KG1 (cell line): ENCODE measurements at regions not wholly inside any gene's neighbourhood (a gene's known extent, or its start where the extent isn't known, plus 50 kb on each side); places are given as distances from the start of the nearest gene placed in this dataset.
"Not testable (repeated sequence)": the region's sequence is repeated elsewhere in the genome, so short reads cannot be mapped to it uniquely, and the experiment has no call there.

Experiments
- DNase-seq: peaks from one replicate; lab custom pipeline; 2025; lab: John Stamatoyannopoulos, UW

DNA sequence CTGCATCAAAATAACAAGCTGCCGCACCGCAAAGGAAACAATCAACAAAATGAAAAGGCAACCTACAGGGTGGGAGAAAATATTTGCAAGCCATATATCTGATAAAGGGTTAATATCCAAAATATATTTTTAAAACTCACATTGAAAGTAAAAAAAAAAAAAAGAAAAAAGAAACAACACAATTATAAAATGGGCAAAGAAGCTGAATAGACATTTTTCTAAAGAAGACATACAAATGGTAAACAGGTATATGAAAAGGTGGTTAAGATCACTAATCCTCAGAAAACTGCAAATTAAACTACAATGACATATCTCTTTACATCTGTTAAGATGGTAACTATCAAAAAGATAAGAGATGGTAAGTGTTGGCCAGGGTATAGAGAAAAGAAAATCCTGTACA, 105.4 kb upstream of the LY86 start:
- no peak for DNase-seq

DNA sequence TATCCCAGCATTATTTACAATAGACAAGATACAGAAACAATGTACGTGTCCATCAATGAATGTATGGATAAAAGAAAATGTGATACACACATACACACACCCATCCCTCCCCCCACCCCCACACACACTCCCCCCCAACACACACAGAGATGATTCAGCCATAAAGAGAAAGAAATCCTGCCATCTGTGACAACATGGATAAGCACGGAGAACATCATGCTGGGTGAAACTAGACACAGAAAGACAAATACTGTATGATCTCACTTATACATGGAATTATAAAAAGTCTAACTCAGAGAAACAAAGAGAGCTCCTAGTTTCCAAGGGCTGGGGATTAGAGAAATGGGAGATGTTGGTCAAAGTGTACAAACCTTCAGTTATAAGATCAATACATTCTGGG, 104.8 kb upstream of the LY86 start:
- no peak for DNase-seq

DNA sequence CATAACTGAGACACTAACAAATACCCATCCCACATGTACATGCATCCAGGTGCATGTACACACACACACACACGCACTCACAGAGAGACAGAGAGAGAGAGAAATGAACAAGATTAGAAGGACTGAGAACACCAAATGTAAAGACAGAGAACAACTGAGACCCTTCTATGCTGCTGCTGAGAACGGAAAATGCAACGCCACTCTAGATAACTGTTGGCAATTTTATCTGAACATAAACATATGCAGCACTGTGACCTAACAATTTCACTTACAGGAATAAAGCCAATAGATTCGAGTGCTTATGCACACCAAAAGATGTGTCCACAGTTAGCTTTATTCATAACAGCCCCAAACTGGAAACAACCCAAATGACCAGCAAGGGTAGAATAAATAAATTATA, 103.8 kb upstream of the LY86 start:
- DNase-seq = no peak

DNA sequence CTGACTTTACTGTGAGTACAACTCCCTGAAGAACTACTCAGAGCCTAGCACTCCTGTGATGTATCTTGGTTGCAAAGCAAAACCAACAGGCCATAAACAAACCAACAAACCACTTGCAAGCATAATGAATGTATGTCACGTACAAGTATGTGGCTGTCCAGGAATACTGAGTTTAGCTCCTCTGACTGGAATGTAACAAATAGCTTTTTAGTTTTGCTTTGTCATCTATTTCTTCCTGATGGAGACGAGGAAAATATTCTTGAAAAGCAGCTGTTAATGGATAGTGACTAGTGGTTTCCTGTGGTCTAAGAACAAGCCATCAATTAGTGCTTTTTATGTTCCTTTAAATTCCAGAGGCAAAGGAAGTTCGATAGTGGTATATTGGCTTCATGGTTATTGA, 101.9 kb upstream of the LY86 start:
- no peak for DNase-seq

DNA sequence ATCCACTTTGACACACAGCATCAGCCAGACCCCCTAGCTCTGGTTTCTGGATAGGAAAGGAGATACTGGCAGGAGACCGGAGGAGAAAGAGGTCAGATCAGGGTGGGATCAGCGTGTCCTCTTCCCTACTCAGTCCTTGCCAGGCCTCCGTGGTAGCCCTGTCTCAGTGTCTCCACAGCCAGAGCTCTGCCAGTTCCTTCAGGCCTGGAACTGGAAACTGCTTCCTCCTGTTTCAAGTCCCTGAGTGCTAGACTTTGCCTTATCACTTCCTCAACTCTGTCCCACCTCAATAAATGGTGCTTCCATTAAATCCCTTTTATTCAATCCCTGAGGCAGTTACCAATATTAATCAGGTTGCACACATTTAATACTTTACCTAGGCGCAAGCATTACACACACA, 96.8 kb upstream of the LY86 start:
- no peak for DNase-seq

DNA sequence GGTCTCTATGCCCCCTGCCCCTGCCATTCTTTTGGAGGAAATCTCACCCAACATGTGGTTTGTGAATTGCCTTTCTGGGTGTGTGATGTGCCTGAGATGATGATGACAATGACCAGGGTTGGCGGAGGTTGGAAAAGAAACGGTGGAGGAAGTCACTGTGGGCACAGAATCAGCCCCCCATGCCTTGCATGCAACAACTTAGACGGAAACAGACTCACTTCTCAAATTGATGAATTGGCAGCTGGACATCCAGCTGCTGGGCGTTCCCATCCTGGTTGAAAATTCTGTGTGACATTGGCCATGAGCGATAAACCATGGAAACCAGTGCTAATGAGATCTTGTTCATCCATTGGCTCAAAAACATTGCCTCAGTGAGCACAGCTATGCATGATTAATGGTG, 95.8 kb upstream of the LY86 start:
- DNase-seq = no peak

DNA sequence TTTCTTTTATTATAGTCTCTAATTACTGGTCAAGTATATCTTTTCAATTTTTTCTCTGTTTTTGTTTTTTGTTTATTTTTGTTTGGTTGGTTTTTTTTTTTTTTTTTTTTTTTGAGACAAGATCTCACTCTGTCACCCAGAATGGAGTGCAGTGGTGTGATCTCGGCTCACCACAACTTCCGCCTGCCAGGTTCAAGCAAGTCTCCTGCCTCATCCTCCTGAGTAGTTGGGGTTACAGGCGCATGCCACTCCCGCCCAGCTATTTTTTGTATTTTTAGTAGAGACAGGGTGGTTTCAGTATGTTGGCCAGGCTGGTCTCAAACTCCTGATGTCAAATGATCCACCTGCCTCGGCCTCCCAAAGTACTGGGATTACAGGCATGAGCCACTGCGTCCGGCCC, 94.4 kb upstream of the LY86 start:
- DNase-seq = not testable (repeated sequence)

DNA sequence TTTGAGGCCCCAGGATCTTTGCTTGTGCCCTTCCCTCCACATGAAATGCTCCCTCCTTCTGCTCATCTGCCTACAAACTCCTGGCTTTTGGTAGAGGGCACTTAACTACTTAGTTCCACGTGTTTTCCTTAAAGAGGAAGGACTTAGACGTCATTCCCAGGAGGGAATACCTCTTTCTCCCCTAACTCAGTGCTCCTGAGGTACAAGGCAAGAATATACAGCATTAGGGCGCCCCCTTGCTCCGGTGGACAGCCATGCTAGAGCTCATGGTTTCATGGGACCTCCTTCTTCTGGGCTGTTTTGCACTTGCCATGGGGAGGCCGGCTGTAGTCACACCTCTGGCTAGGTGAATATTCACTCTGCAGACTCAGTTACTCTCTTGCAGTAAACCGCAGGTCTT, 93.8 kb upstream of the LY86 start:
- peak; percentile 5 for DNase-seq

DNA sequence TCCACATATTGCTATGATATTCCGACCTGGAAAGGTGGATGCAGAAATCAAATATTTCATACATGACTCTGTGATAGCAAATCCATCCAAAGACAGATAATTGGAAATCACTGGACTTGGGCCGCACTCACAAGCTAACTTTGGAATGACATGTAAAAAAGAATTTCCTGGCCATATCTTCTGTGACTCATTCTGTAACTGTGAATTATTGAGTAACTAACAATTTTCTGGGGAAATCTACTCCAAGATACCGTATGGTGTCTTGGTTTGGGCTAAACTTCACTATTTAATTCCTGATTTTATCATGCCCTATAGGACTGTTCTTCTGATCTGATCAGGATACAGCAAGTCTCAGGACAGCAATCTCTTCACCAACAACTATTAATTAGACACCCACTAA, 92.7 kb upstream of the LY86 start:
- DNase-seq = no peak

DNA sequence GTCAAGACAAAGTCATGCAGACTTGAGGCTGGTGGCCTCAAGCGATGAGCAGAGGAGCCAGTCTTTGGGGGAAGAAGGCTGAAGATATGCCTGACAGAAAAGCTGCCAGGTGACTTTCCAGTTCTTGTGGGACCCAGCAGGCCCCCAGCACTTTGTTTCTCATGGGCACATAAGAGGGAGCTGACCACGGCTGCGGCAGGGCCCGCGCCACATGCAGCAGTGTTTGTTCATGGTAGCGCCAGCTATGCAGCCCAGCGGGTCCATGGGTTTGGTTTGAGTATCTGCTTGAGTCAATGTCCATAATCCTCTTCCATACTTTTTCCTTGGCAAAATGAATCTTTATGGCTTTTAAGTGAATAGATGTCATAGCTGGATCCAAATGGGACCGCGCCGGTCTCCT, 91.0 kb upstream of the LY86 start:
- DNase-seq = no peak

DNA sequence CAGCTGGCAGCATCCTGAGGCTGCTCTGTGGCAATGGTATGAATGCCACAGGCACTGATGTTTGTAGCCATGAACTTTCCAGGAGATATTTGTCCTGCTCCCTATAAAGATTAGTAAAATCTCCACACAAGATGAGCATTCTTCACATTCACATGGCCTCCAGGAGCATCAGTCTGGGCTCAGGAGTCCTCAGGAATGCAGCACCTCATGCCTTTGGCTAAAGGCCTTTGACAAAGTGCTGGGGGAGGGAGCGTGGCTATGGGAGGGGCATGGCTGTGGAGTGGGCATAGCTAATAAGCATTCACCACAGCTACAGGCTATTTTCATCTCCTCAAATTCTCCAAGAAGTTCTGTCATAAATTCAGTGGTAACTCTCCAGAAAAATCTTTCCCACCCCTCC, 90.5 kb upstream of the LY86 start:
- DNase-seq = no peak

DNA sequence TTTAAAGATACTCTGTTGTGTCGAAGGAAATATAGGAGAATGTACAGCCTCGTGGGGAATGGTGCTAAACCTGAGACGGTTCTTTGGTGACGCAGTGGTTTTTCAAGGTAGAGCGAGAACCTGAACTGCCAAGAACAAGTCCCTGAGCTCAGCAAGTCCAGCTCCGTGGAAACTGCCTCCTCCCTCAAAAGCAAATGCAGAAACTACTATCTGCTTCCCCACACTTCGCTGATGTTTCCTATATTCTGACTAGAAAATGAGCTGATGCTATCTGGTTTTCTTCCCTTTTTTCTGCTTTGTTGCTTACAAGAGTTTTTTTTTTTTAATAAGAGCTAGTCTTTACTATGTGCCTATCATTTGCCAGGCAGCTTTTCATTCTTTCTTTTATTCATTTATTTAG, 85.3 kb upstream of the LY86 start:
- DNase-seq = no peak

DNA sequence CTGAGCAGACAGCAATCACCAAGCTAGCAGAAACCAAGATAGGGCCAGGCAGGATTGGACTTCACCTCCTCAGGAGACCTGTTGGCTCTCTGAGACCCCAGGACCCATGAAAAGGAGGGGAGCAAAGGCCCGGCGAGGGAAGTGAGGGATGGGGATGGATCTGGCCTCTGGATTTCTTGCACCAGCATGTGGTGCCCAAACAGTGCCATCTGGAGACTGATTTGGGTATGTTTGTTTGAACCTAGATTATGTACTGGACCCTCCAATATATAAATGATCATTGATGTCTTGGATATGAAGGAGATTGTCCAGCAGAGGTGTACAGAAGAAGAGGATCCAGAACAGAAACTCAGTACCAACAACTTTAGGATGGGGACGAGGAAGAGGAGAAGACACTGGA, 83.4 kb upstream of the LY86 start:
- no peak for DNase-seq

DNA sequence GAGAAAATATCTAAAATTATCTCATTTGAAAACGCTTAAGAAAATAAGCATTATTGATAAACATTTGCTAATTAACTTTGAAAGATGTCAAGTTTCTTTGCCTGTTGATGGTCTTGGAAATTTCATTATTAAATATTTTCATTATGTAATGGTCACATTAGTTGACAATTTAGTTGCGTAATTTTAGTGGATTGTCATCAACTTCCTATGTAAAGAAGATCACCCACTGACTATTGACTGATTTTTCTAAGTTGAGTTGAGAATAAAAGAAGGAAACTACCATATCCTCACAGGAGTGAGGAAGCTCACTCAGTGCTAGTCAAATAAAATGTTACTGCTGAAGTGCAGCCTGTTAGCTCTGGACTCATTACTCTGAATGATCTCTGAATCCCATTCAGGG, 79.9 kb upstream of the LY86 start:
- no peak for DNase-seq

DNA sequence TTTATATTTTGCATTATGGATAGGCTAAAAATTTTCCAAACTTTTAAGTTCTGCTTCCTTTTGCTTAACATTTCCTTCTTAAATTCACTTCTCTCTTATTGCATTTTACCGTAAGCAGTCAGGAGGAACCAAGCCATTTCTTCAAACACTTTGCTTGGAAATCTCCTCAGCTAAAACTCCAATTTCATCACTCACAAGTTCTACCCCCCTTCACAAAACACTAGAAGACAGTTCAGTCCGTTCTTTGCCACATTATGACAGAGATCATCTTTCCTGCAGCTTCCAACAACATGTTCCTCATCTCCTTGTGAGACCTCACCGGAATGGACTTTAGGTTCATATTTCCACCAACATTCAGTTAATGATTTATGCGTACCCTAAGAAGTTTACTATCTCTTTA, 79.2 kb upstream of the LY86 start:
- no peak for DNase-seq

DNA sequence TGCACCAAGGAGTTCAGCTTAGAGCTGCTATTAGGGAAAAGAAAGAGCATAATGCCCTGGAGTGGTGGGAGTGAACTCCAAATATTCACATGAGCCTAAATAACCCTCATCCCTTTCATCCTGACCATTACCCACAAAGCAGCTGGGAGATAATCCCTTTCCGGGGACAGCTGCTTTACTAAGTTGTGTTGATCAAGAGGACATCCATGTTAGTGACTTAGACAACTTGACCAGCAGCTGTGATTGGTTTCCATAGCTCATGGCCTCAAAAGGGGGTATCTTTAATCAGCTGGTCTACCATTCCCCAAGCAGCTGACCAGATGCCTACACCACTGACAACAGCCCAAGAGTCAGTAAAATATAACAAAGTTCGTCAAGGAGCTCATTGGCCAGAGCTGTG, 75.8 kb upstream of the LY86 start:
- DNase-seq = no peak

DNA sequence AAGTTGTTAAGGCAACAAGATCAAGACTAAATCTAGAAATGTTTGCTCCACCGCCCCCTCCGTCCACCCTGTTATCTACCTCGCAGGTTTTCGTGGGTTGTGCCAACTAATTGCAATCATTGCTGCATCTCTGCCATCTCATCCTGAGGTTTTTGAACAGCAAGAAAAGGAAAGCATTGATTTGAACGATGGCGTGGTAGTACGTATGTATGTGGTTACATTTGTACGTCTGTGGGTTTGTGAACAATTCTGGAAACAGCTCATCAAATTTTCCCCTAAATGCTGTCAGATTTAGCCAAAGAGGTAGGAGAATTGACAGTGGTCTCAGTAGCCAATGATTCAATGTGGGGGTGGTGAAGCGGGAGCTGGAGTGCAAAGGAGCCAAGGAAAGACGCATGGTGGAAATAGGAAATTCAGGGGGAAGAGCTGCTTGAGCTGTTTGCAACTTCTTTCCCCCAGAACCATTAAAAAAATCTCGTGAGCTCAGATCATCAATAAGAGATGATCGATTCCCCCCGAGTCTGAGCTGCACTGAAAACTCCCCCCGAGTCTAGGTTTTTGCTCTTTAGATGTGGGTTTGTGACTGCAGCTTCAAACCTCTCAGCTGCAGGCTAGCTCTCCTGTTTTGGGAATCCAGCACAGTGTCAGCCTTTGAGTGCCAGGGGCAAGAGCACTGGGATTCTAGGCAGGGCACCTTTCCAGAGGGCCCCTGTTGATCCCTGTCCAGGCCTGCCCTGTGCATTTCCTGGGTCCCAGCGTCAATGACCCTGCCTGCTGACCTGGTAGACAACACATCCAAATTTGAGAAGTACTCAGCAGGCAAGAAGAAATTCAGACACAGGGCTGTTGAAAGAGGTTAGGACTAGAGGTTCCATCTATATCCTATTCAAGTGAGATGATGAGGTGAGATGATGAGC, 72.6 kb upstream of the LY86 start:
- DNase-seq = no peak

DNA sequence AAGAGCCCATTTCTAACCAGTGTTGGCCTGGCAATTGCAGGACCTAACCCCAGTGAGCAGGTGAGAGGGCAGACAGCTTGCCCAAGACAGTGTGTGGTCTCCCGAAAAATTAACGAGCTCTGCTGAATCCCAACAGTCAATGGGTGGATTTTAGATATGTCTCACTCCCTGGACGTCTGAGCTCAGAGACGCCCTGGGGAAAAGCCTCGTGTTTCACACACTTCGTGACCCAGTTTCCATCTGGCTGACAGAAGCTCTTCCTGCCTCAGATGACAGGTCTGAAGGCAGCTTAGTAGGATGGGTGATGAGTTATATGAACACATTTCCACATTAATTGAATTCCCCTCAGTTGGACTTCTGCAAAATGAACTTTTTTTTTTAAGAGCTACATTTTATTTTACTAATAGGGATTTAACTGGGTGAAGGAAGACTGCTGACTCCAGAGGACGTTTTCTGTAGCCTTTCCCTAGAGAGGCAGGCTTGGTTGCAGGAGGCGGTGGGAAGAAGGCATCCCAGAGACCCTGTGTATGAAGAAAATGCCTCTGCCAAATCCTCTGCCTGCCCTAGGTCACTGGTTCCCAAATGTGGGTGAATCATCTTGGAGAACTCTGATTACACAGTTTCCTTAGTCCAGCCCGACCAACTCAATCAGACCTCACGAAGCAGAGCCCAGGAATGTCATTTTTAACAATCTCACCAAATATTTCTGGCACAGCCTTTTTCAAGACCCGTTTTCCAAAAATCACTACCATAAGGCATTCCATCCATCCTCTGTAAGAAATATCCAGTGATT, 71.7 kb upstream of the LY86 start:
- no peak for DNase-seq

DNA sequence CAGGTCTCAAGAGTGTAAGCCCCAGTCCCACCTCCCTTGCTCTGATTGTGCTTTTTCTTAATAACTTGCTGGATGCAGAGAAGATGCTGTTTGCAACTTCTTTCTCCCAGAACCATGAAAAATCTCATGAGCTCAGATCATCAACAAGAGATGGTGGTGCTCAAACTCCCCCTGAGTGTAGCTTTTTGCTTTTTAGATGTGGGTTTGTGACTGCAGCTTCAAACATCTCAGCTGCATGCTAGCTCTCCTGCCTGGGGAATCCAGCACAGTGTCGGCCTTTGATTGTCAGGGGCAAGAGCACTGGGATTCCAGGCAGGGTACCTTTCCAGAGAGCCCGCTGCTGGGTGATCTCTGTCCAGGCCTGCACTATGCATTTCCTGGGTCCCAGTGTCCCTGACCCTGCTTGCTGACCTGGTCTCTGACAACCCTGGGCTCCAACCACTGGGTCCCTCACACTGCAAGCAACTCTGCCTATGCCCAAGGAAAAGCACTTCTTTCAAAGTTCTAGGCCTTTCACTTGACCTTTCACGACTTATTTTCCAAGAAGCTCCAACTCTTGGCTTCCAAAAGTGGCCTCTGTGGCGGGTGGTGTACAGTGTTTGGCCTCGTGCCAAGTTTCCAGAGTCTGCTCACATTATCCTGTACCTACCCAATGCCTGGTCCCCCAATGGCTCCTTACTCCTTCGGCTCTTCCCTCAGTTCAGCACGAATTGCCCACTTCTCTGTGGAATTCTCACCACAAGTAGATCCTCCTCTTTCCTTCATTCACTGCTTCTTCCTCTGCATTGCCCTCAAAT, 69.7 kb upstream of the LY86 start:
- DNase-seq = no peak

DNA sequence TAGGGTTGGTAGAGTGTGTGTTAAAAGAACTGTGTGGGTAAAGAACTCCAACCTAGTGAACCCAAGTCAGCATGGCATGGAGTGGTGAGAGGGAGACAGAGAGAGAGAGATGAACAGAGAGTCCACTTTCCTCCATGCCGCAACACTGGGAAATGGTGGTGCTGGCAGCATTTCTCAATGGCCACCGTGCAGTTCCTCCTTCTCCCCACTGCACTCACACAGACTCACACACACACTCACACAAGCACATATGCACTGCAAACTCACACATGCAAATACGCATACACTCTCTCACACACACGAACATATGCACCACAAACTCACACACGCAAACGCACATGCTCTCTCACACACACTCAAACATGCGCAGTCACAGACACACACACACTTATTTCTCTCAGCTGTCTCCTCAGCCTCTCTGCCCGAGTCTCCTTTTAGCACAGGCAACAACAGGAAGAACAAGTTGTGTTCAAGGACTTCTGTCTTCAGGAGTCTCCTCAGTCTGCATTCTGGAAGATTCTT, 66.5 kb upstream of the LY86 start:
- DNase-seq = no peak

DNA sequence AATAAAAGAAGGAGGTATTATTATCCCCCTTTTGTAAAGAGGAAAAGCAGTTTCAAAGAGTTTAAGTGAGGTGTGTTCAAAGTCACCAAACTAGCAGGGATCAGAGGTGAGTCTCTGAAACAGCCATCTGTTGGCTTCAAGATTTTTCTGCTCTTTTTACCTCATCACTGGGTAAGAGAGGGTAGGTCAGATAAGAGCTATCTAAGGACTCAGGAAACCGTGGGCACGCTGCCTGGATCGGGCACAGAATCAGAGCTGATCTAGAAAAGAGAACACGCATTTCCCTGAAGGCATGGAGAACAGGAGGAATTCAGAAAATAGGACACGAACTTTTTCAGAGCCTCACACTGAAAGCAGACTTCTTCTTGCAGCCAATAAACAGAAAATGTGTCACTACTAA, 65.8 kb upstream of the LY86 start:
- DNase-seq = no peak

DNA sequence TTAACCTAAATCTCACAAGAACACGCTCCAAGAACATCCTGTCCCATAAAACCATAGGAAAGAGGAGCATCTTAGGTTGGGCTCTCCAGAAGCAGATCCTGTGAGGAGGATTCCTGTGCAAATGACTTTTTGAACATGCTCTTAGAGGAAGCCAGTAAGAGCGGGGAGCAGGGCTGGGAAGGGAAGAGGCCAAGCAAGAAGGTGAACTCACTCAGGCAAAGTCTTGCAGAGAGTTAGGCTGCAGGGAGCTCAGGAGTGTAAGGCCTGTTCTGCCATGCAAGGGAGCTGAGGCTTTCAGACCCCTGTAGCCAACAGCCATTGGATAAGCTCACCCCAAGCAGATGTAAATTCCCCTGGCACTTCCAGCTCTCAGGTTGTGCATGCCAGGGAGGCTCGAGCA, 63.6 kb upstream of the LY86 start:
- DNase-seq = no peak
